OCI-LY7 (cell line): ENCODE measurements at regions not wholly inside any gene's neighbourhood (a gene's known extent, or its start where the extent isn't known, plus 50 kb on each side); places are given as distances from the start of the nearest gene placed in this dataset.

ENCODE experiments used
- CTCF ChIP-seq: fragments of 200-600 bp; sonication (generic); conservative IDR thresholded peaks from 2 replicates; pipeline ENCODE4 v1.5.1; 2014; ENCODE audit warnings: mild to moderate bottlenecking, antibody characterized with exemption, low read length, moderate library complexity, mixed read lengths
- EZH2phosphoT487 ChIP-seq: fragments of 200-600 bp; sonication (generic); IDR thresholded peaks from 2 replicates; pipeline ENCODE4 v1.6.1; 2018; ENCODE audit warnings: low read depth, borderline replicate concordance, mild to moderate bottlenecking, mixed run types, antibody characterized with exemption, low read length, moderate library complexity, mixed read lengths

- TF ChIP-seq CTCF, result no peak
- no peak for TF ChIP-seq EZH2phosphoT487
These were observed 206.3 kb downstream of the MACC1 start for GRCh38 chr7:20010877-20011276.
